GM12873 (cell line): ENCODE measurements at regions not wholly inside any gene's neighbourhood (a gene's known extent, or its start where the extent isn't known, plus 50 kb on each side); places are given as distances from the start of the nearest gene placed in this dataset.

Experiments
- TF ChIP-seq, protein P1 (sequence below): IDR thresholded peaks from 2 replicates; pipeline ENCODE4 v1.5.1; 2012; ENCODE audit warnings: low read depth, mild to moderate bottlenecking, moderate library complexity, low read length, control low read depth; ENCODE audit not compliant: insufficient read depth; ENCODE audit errors: missing control alignments

DNA sequence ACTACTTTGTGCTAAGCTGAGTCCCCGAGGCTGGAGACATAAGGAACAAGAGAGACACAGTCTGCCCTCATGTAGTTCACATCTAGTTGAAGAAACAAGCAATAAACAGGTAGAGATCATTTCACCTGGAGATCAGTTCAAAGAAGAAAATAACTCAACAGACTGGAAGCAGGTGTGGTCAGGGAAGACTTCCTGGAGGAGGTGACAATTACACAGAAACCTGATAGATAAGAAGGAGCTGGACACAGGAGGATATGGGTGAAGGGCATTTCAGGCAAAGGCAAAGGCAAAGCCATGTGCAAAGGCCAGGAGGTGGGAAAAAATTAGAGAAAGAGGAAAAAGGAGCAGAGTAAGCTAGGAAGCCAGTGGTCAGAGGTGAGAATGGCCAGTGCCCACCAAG lies 115.6 kb downstream of the MN1 start:
- TF ChIP-seq, protein P1, sequence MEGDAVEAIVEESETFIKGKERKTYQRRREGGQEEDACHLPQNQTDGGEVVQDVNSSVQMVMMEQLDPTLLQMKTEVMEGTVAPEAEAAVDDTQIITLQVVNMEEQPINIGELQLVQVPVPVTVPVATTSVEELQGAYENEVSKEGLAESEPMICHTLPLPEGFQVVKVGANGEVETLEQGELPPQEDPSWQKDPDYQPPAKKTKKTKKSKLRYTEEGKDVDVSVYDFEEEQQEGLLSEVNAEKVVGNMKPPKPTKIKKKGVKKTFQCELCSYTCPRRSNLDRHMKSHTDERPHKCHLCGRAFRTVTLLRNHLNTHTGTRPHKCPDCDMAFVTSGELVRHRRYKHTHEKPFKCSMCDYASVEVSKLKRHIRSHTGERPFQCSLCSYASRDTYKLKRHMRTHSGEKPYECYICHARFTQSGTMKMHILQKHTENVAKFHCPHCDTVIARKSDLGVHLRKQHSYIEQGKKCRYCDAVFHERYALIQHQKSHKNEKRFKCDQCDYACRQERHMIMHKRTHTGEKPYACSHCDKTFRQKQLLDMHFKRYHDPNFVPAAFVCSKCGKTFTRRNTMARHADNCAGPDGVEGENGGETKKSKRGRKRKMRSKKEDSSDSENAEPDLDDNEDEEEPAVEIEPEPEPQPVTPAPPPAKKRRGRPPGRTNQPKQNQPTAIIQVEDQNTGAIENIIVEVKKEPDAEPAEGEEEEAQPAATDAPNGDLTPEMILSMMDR: no peak

DNA sequence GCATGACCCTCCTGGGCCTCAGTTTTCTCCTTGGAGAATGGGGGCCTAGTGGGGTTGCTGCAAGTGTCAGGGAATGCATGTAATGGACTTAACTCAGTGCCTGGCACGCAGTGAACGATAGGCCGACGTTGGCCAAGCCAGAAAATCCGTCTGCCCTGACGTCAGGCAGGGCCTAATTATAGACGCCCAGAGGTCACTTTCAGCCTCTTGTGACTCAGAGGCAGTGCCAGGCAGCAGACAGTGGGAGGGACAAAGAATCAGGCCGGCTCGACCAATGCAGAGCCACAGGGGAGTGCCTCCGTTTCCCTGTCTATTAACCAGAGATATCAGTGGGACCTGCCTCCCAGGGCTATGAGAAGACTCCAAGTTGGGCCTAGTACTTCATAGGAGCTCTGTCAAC lies 115.0 kb downstream of the MN1 start:
- TF ChIP-seq, protein P1: no peak

DNA sequence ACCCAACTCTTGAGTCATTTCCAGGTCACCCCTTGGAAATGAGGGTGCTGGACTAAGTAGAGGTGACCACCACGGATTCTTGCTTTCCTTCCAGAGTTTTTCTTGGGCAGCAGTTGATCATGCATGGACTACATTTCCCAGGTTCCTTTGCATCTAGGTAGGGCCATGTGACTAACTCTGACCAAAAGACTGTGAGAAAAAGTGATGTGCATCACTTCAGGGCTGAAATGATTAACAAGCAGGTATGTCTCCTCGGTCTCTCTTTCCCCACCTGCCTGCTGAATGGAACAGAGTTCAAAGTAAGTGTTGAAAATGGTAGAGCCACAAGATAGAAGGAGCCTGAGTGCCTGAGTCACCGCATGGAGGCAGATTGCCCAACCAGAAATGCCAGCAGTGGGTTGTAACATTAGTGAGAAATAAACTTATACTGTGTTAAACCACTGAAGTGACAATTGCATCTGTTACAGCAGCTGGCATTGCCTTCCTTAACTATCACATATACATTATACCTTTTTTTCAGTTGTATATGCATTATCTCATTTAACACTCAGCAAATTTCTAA lies 113.5 kb downstream of the MN1 start:
- TF ChIP-seq, protein P1: no peak

DNA sequence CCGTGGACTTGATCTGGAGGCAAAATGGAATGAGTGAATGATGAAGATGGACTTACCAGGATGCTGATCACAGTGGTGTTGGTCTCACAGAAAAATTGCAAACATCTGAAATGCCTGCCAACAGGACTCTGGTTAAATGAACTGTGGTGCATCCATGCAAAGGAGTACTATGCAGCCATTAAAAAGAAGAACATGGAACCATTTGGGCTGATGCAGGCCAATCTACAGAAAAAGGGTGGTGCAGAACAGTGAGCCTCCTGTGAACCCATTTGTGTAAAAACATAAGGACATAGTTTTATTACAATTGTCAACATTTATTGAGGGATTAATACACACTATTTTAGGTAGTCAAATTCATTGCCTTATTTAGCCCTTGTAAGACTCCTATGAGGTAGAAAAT lies 111.9 kb downstream of the MN1 start:
- TF ChIP-seq, protein P1: no peak

DNA sequence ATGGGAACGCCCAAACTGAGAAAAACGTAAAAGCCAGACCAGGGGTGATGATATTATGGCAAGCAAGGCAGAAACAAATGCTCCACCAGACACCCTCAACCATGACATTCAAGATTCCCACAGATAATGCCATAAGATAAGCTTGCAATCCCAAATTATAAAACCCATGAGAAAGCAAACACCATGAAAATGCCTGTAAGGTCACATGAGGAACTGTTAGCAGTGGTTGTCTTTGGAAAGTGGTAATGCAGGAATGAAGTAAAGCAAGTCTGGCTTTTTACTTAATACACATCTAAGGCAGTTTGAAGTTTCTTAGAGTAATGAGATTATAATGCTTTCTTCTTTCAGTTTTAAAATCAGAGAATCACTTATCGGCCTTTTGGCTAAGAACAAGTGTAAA lies 111.0 kb downstream of the MN1 start:
- TF ChIP-seq, protein P1: no peak

DNA sequence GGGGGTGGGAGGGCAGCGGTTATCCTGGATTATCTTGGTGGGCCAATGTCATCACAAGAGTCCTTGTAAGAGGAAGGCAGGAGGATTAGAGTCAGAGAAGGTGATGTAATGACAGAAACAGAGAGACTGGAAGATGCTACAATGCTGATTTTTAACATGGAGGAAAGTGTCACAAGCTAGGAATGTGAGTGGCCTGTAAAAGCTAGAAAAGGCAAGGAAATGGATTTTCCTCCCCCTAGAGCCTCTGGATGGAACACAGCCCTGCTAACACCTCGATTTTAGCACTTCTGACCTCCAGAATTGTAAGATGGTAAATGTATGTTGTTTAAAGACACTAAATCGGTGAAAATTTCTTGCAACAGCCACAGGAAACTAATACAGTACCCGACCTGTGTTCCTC lies 109.3 kb downstream of the MN1 start:
- TF ChIP-seq, protein P1: no peak

DNA sequence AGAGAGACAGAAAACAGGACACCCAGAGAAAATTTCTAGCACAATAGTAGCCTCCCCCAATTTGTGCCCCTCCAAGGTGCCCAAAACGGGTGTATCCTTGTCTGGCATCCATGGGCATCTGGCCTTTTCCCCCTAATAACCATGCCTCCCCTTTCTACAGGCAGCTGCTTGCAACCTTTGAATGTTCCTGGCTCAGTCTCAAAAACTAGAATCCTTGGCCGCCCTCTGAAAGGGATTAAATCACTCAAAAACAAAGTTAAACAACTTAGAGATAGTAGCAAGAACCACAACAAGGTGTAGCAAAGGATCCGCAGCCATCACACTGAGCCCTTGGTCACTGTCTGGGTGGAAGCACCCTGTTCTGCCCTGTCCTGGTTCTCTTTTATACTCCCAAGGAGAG lies 105.6 kb downstream of the MN1 start:
- TF ChIP-seq, protein P1: no peak
